ENCODE measurements at regions not wholly inside any gene's neighbourhood (a gene's known extent, or its start where the extent isn't known, plus 50 kb on each side); places are given as distances from the start of the nearest gene placed in this dataset.

GRCh38 chr9:99678566-99678965 is 143.1 kb upstream of the NR4A3 start:
- Histone ChIP-seq H3K9me3 (peaks cover 5% of the 10 kb centered on the region), H3K27me3 (no peaks in the 10 kb centered on the region), H3K4me3 (no peak overlapping the region), H3K27ac (no peak overlapping the region), H3K36me3 (no peaks in the 10 kb centered on the region), H3K4me1 (no peaks in the 10 kb centered on the region)
- TF ChIP-seq CTCF (IDR thresholded peaks at IDR 0.05), result no peak
- no peak for TF ChIP-seq EP300 (IDR thresholded peaks at IDR 0.05)
- TF ChIP-seq POLR2AphosphoS5 (IDR thresholded peaks at IDR 0.05), result no peak
- TF ChIP-seq POLR2A (IDR thresholded peaks at IDR 0.05), result no peak
- DNase-seq (ENCODE audit: low spot score in 2 of 2), result no peak

GRCh38 chr9:99680191-99680590 is 141.5 kb upstream of the NR4A3 start:
- H3K27me3 ChIP-seq, result no peaks in the 10 kb centered on the region
- DNase-seq (ENCODE audit: low spot score in 2 of 2), result no peak
- no peaks in the 10 kb centered on the region for H3K36me3 ChIP-seq
- no peak for TF ChIP-seq POLR2AphosphoS5 (IDR thresholded peaks at IDR 0.05)
- no peak for TF ChIP-seq POLR2A (IDR thresholded peaks at IDR 0.05)
- no peak for TF ChIP-seq EP300 (IDR thresholded peaks at IDR 0.05)
- TF ChIP-seq CTCF (IDR thresholded peaks at IDR 0.05), result no peak
- H3K9me3 ChIP-seq, result peaks cover 5% of the 10 kb centered on the region
- no peak overlapping the region for H3K4me3 ChIP-seq
- H3K27ac ChIP-seq, result no peak overlapping the region
- H3K4me1 ChIP-seq, result no peaks in the 10 kb centered on the region
- WGBS, result 53% methylated on average over 1 of the region's 1 CpG

- no peak overlapping the region for H3K4me3 ChIP-seq
- H3K4me1 ChIP-seq, result no peaks in the 10 kb centered on the region
- no peaks in the 10 kb centered on the region for H3K27me3 ChIP-seq
- DNase-seq (ENCODE audit: low spot score in 2 of 2), result no peak
- TF ChIP-seq CTCF (IDR thresholded peaks at IDR 0.05) (no peak), EP300 (IDR thresholded peaks at IDR 0.05) (no peak), POLR2AphosphoS5 (IDR thresholded peaks at IDR 0.05) (no peak), POLR2A (IDR thresholded peaks at IDR 0.05) (no peak)
- H3K36me3 ChIP-seq, result no peaks in the 10 kb centered on the region
- H3K9me3 ChIP-seq, result no peaks in the 10 kb centered on the region
- H3K27ac ChIP-seq, result no peak overlapping the region
Measured at GRCh38 chr9:99681113-99681512, 140.6 kb upstream of the NR4A3 start.

- Histone ChIP-seq H3K4me1 (no peaks in the 10 kb centered on the region), H3K9me3 (no peaks in the 10 kb centered on the region), H3K36me3 (no peaks in the 10 kb centered on the region), H3K4me3 (no peak overlapping the region), H3K27ac (no peak overlapping the region), H3K27me3 (no peaks in the 10 kb centered on the region)
- DNase-seq (ENCODE audit: low spot score in 2 of 2), result no peak
- no peak for TF ChIP-seq EP300 (IDR thresholded peaks at IDR 0.05)
- TF ChIP-seq CTCF (IDR thresholded peaks at IDR 0.05), result no peak
- TF ChIP-seq POLR2A (IDR thresholded peaks at IDR 0.05), result no peak
- TF ChIP-seq POLR2AphosphoS5 (IDR thresholded peaks at IDR 0.05), result no peak
- WGBS, result 100% methylated on average over 1 of the region's 1 CpG
Measured at GRCh38 chr9:99682378-99682777, 139.3 kb upstream of the NR4A3 start.

GRCh38 chr9:99682870-99683269 is 138.8 kb upstream of the NR4A3 start:
- no peaks in the 10 kb centered on the region for H3K27me3 ChIP-seq
- H3K9me3 ChIP-seq, result no peaks in the 10 kb centered on the region
- H3K4me1 ChIP-seq, result no peaks in the 10 kb centered on the region
- H3K4me3 ChIP-seq, result no peak overlapping the region
- WGBS, result 58% methylated on average over 2 of the region's 2 CpGs
- no peak overlapping the region for H3K27ac ChIP-seq
- TF ChIP-seq EP300 (IDR thresholded peaks at IDR 0.05) (no peak), CTCF (IDR thresholded peaks at IDR 0.05) (no peak), POLR2A (IDR thresholded peaks at IDR 0.05) (no peak), POLR2AphosphoS5 (IDR thresholded peaks at IDR 0.05) (no peak)
- no peaks in the 10 kb centered on the region for H3K36me3 ChIP-seq
- DNase-seq (ENCODE audit: low spot score in 2 of 2), result no peak
